ENCODE measurements at regions not wholly inside any gene's neighbourhood (a gene's known extent, or its start where the extent isn't known, plus 50 kb on each side); places are given as distances from the start of the nearest gene placed in this dataset.

GRCh38 chr13:75161804-75162203, 320.2 kb downstream of the TBC1D4 start:
- TF ChIP-seq CTCF (IDR thresholded peaks at IDR 0.05; ENCODE audit: low read depth, low read length, poor library complexity, severe bottlenecking) (no peak), EZH2phosphoT487 (IDR thresholded peaks at IDR 0.05; ENCODE audit: borderline replicate concordance, low read length) (no peak)
